GM12875 (cell line): ENCODE measurements at regions not wholly inside any gene's neighbourhood (a gene's known extent, or its start where the extent isn't known, plus 50 kb on each side); places are given as distances from the start of the nearest gene placed in this dataset.
"Not testable (repeated sequence)": the region's sequence is repeated elsewhere in the genome, so short reads cannot be mapped to it uniquely, and the experiment has no call there.

Experiments
- H3K4me3 ChIP-seq: one replicate; pipeline ENCODE4 v1.5.1; 2011; ENCODE audit warnings: low read depth, low read length, control low read depth
- TF ChIP-seq, protein P1 (sequence below): IDR thresholded peaks from 2 replicates; pipeline ENCODE4 v1.5.1; 2011; ENCODE audit warnings: low read depth, mild to moderate bottlenecking, control low read depth, inconsistent platforms, low read length, moderate library complexity, borderline replicate concordance; ENCODE audit not compliant: insufficient read depth

GRCh38 chr17:21573961-21574610 lies 118.2 kb upstream of the KCNJ18 start:
- TF ChIP-seq, protein P1, sequence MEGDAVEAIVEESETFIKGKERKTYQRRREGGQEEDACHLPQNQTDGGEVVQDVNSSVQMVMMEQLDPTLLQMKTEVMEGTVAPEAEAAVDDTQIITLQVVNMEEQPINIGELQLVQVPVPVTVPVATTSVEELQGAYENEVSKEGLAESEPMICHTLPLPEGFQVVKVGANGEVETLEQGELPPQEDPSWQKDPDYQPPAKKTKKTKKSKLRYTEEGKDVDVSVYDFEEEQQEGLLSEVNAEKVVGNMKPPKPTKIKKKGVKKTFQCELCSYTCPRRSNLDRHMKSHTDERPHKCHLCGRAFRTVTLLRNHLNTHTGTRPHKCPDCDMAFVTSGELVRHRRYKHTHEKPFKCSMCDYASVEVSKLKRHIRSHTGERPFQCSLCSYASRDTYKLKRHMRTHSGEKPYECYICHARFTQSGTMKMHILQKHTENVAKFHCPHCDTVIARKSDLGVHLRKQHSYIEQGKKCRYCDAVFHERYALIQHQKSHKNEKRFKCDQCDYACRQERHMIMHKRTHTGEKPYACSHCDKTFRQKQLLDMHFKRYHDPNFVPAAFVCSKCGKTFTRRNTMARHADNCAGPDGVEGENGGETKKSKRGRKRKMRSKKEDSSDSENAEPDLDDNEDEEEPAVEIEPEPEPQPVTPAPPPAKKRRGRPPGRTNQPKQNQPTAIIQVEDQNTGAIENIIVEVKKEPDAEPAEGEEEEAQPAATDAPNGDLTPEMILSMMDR, result no peak
- H3K4me3 ChIP-seq, result no peak overlapping the region

GRCh38 chr17:21574611-21575255 lies 117.6 kb upstream of the KCNJ18 start:
- H3K4me3 ChIP-seq, result not testable (repeated sequence)

DNA sequence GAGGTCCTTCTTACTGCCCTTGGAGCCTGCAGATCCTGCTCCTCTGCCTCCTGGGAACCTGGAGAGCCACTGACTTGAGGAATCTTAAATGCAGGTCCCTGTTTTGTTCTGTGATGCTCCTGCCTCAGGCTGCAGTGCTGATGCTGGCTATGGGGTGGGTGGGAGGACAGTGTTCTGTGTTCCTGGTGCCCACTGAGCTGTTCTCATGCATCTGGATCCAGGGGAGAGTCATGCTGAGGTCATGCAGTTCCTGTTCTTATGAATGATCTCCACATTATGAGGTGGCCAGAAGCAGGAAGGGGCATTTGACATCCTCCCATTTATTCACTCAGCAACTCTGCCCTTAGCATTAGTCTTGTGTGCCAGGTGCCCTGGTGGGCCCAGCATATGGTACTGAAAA lies 113.5 kb upstream of the KCNJ18 start:
- not testable (repeated sequence) for H3K4me3 ChIP-seq

GRCh38 chr17:21592774-21593173 lies 99.5 kb upstream of the KCNJ18 start:
- TF ChIP-seq, protein P1, result no peak
- no peak overlapping the region for H3K4me3 ChIP-seq

- not testable (repeated sequence) for H3K4me3 ChIP-seq
Observed at GRCh38 chr17:21593452-21594105, 98.7 kb upstream of the KCNJ18 start.

- no peak overlapping the region for H3K4me3 ChIP-seq
- TF ChIP-seq, protein P1, result no peak
Observed at GRCh38 chr17:21595086-21595485, 97.2 kb upstream of the KCNJ18 start.

DNA sequence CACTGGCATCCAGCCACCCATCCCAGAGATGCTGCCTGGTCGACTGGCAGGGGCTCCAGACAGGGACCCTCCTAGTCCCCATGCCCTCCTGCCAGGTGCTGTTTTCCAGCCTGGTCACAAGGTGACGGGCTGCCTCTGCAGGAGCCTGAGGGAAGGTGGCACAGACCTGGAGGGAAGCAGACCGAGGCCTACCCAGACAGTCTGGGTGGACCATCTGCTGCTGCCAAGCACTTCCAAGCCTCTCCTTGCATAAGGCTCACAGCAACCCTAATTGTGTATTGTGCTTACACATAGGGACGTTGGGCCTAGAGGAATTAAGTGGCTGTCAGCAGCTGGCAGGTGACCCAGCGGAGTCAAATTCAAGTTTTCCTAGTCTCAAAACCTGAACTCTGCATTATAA lies 90.1 kb upstream of the KCNJ18 start:
- no peak overlapping the region for H3K4me3 ChIP-seq
- TF ChIP-seq, protein P1, result no peak

DNA sequence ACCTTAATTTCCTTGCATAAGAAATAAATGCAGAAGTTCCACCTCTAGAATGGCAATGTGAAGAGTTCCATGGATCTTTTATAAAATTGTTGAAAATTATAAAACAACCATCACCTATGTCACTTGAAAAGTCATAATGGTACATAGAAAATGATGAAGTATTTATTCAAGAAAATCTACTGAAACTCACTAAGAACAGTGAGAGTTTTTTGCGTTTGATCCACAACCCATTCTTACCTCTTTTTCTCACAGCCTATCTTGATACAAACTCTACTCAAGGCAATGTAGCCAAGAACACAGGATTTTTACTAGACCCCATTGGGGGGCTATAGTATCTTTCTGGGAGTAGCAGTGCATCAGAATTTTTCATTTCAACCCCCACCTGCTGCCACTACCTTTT lies 89.0 kb upstream of the KCNJ18 start:
- H3K4me3 ChIP-seq, result not testable (repeated sequence)

DNA sequence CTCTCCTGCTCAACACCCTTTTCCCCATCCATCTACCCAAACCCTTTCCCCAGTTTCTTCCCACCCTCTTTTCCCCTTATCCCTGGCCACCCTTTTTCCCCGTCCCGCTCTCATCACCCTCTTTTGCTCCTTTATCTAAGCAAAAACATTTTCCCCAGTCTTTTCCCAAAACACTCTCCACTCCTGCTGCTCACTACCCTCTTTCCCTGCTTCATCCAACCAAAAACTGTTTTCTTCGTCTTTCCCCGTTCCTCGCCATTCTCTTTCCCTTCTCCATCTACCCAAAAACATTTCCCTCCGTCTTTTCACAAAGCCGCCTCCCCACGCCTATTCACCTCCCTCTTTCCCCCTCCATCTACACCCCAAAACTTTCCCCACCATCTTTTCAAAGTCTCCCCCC lies 80.9 kb upstream of the KCNJ18 start:
- not testable (repeated sequence) for H3K4me3 ChIP-seq

DNA sequence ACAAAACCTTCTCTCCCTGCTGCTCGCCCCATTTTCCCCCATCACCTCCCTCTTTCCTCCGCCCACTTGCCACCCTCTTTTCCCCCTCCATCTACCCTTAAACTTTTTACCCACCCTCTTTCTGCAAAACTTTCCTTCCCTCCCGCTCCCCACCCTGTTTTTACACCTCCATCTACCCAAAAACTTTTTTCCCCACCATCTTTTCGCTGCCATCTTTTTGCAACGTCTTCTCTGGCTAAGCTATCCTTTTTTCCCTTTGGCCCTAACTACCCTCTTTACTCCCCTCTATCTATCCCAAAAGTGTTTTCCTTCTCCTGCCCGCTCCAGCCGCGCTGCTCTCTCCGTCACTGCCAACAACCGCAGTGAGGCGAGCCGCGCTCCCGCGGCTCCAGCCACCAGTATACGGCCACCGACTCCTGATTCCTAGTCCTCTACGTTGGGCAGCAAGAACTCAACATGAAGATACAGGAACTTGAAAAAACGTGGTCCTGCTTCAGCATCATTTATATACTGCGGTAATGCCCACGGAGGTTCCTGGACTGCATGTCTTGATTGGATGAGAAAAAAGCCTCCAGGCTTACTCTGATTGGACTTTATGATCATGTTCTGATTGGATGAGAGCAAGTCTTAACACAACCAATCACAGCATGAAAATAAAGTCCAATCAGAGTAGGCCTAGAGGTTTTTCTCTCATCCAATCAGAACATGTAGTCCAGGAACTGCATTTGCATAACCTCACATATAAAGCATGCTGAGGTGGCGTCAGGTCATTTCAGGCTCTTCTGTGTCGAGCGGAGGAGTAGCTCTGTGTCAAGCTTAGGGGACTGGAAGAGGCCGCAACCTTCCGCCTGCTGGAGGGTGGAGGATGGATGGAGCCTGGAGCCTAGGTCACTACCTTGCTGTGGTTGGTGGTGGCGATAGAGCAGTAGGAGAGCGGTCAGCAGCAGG lies 79.9 kb upstream of the KCNJ18 start:
- not testable (repeated sequence) for H3K4me3 ChIP-seq
